Sigmoid colon (tissue), 4 donors: ENCODE measurements at regions not wholly inside any gene's neighbourhood (a gene's known extent, or its start where the extent isn't known, plus 50 kb on each side); places are given as distances from the start of the nearest gene placed in this dataset.

ENCODE experiments used
- CTCF ChIP-seq, 4 experiments: fragments of 450-650 bp in 3 of 4; fragments of 200-600 bp in 1 of 4; IDR thresholded peaks; one replicate each; pipeline ENCODE4 v1.5.1; 2016 to 2019; ENCODE audit warnings: antibody characterized with exemption in 4 of 4, mild to moderate bottlenecking in 3 of 4, moderate library complexity in 2 of 4
- EP300 ChIP-seq, 4 donors: sonication (generic); formaldehyde crosslinking; IDR thresholded peaks; one replicate each; pipeline ENCODE4 v1.6.1; 2017; ENCODE audit warnings: antibody characterized with exemption in 4 of 4
- POLR2A ChIP-seq, 2 donors: fragments of 450-650 bp; IDR thresholded peaks; one replicate each; pipeline ENCODE4 v1.6.1; 2016; ENCODE audit warnings: antibody characterized with exemption in 2 of 2, mild to moderate bottlenecking in 2 of 2, moderate library complexity in 2 of 2

- no peak for TF ChIP-seq EP300 (IDR thresholded peaks at IDR 0.05)
- TF ChIP-seq CTCF (IDR thresholded peaks at IDR 0.05): no peak
- TF ChIP-seq POLR2A (IDR thresholded peaks at IDR 0.05): no peak
Measured at GRCh38 chr2:216780843-216781242, 79.0 kb downstream of the TNP1 start.
